Femur (tissue), 1 donor: ENCODE measurements at regions not wholly inside any gene's neighbourhood (a gene's known extent, or its start where the extent isn't known, plus 50 kb on each side); places are given as distances from the start of the nearest gene placed in this dataset.
A peak's percentile ranks its signal among the peaks of the same experiment; 100 is the strongest.

ENCODE experiments used
- DNase-seq: peaks from one replicate; pipeline ENCODE4 v3.0.0-alpha.2; 2017

GRCh38 chr9:134487066-134487710 is 154.4 kb upstream of the COL5A1 start:
- peak; percentile 13 for DNase-seq

- peak; percentile 22 for DNase-seq
These were observed 153.0 kb upstream of the COL5A1 start for GRCh38 chr9:134488331-134489280.

DNA sequence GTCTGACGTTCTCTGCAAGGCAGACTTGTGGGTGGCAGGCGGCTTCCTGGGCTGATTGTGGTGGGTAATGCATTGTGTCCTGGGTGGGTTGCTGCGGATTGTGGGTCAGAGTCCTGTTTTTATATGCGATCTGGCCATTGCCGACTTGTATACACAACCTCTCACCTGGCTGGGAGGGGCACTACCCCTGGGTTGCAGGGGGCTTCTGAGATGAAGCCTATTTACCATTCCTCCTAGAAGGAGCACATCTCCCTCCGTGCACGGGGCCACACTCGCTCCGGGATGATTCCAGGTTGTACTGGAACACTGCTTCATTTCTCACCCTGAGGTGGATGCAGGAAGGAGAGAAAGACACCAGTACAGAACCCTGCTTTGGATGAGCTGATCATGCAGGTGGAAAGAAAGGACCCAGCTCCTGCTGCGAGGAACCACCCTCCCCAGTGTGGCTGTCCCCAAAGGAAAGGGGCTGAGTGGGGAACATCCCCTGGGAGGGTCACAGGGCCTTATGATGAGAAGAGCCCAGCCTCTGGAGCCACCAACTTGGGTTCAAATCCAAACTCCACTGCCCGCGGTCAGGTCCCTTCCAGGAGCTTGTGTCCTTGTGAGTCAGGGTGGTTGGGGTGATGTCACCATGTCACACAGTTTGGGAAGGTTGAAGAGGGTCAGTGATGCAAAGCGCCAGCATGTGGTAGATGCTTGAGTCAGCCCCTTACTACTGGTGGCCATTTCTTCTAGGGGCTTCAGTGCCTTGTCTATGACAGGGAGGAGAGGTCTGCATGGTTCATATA is 151.8 kb upstream of the COL5A1 start:
- DNase-seq, result no peak

GRCh38 chr9:134490446-134490845 is 151.2 kb upstream of the COL5A1 start:
- DNase-seq, result no peak

- no peak for DNase-seq
These were observed 150.3 kb upstream of the COL5A1 start for GRCh38 chr9:134491196-134491835.

GRCh38 chr9:134491856-134492255 is 149.7 kb upstream of the COL5A1 start:
- no peak for DNase-seq

DNA sequence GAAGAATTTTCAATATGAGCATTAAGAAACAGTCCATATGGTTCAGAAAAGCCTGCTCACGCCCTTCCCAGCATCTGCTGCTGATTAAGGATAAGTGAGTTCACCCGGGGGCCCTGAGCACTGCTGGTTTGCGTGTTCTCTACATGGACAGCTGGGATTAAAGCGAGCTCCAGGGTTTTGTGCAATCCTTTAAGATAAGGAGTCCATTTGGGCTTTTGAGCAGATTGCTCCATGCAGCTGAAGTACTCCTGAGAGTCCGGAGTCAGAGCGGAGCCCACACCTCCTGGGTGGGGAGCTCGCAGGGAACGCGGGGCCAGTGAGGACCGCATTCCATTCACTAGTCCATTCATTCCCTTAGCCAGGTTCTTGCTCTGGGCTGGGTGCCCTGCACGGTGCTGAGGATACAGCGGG is 149.3 kb upstream of the COL5A1 start:
- peak; percentile 83 for DNase-seq

GRCh38 chr9:134492721-134493460 is 148.7 kb upstream of the COL5A1 start:
- DNase-seq, result no peak

DNA sequence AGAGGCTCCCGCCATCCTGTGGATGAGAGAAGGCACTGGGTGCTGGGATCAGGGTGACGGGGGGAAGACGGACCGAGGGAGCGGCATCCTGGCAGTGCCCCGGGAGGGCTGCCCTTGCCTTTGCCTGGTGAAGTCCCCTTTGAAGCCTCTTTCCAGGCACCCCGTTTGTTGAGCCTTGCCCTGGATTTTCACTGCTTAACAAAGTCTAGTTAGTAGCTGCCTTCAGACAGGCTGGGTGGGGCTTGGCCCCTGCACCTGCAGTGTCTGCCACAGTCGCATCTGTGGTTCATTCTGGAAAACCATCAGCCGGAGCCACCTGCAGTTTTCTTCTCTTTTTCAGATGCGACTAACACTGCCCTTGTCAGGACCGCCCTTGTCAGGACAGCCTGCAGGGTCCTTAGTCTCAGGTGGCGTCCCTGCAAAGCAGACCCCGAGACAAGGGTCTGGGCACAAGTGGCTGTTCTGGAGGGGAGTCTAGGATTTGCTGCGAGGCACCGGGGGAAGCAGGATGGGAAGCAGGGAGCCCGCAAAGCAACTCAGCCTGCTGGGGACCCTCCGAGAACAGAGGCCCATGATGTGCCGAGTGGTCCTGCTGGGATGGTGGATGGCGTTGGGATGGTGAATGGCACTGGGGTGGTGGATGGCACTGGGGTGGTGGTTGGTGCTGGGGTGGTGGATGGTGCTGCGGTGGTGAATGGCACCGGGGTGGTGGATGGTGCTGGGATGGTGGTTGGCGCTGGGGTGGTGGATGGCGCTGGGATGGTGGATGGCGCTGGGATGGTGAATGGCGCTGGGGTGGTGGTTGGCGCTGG is 147.9 kb upstream of the COL5A1 start:
- DNase-seq, result no peak

GRCh38 chr9:134494273-134494815 is 147.3 kb upstream of the COL5A1 start:
- no peak for DNase-seq

DNA sequence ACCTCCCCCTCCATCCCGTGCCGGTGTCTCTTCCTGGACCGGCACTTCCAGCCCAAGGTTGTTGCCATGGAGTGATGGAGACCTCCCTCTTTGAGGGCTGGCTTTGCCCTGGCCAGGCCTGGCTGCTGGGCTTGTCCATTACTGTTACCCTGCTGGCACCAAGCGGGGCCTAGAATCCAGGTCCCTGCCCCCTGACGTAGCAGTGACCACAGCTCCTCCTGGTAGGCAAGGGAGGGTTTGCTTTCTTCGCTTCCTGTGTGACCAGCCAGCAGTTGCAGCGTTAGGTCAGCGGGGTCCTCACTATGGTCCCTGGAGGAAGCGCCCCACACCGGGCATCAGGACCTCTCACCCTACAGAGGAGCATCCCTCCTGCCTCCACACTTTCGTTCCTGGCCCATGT is 146.7 kb upstream of the COL5A1 start:
- DNase-seq, result no peak

DNA sequence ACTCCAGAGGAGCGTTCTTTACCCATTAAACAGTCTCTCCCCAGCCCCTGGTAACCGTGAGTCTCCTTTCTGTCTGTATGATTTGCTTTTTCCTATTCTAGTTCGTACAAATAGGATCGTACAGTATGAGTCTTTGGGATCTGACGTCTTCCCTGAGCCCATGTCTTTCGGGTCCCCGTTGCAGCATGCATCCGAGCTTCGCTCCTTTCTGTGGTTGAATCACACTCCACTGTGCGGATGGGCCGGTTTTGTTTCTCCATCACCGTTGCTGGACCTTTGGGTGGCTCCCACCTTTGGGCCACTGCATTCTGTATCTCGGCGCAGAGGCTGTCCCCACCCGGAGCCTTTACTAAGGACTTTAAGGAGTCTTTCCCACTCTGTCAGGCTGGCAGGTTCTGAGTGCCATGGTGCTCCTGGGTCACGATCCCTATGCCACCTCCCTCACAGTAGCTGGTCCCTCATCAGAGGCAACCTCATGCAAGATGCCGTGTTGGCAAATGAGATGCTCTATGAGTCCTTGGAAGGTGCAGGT is 145.7 kb upstream of the COL5A1 start:
- no peak for DNase-seq

- no peak for DNase-seq
These were observed 145.0 kb upstream of the COL5A1 start for GRCh38 chr9:134496413-134497282.

DNA sequence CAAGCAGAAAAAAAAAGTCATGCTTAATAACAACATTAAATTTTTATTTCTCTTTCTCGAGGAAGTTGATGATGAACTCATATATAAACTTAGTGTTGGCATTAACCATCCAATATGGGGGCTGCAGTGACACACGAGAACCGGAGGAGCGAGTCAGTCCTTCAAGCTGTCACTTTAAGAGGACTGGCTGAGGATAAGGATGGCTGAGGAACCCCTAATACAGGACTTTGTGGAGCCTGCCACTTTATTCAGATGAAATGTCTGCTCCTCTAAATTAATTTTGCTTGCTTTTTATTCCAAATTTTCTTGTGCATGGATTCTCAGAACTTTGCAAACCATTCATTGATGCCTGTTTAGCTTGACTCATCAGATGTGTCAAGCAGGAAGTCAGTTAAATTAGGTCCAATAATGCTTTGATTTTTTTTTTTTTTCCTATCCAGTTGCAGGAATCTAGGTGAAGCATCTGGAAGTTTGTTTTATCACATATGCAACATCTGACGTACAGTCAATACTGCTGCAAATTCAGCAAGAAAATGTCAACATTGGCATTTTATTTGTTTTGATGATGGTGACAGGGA is 144.2 kb upstream of the COL5A1 start:
- DNase-seq, result no peak

GRCh38 chr9:134498814-134499166 is 142.8 kb upstream of the COL5A1 start:
- DNase-seq, result no peak

DNA sequence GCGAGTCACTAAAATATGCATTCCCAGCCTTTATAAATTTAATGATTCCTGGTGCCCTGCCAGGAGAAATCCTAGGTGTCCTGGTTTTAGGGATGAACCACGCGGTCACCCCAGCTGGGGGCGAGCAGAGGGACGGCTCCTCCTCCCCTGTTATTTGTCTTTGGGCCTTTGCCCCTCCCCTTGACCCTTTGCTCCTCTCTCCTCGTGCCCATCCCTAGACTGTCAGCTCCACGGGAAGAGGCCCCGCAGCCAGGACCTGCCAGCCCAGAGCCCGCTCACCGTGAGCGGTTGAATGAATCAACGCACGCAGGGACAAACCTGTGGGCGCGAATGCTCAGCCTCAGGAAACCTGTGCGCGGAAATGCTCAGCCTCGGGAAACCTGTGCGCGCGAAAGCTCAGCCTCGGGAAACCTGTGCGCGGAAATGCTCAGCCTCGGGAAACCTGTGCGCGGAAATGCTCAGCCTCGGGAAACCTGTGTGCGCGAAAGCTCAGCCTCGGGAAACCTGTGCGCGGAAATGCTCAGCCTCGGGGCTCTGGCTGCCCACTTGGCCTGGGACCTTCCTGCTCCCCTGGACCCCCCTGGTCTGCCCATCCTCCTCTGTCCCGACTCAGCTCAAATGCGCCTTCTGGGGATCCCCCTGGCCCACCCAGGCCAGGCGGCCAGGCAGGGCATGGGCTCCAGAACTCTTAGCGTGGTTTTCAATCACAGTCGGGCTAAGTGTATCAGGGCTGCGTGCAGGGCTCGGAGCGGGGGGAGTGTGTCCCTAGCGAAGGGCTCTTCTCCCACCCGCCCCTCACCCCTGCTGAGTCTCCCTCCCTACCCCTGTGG is 140.5 kb upstream of the COL5A1 start:
- no peak for DNase-seq

DNA sequence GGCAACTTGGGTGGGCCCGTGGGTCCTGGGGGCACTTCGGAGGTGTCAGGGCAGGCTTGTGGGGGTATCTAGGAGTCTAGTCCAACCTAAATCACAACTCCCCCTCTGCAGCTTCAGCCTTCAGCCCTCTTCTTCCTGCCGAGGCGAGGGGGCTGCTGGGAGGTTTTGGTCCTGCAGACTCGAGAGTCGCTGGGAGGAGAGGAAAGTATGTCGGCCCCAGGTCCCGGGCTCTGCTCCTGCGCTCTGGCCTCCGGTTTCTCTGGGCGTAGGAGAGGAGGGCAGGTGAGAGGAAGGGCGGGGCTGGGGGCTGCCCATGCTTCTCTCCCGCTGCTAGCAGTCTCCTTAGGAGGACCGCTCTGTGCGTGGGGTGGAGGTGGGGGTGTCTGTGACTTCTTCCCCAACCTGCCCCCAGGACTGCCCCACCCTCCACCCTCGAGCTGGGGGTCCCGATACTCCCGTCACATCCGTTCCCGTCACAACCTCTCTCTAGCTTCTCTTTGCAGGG is 139.8 kb upstream of the COL5A1 start:
- no peak for DNase-seq

DNA sequence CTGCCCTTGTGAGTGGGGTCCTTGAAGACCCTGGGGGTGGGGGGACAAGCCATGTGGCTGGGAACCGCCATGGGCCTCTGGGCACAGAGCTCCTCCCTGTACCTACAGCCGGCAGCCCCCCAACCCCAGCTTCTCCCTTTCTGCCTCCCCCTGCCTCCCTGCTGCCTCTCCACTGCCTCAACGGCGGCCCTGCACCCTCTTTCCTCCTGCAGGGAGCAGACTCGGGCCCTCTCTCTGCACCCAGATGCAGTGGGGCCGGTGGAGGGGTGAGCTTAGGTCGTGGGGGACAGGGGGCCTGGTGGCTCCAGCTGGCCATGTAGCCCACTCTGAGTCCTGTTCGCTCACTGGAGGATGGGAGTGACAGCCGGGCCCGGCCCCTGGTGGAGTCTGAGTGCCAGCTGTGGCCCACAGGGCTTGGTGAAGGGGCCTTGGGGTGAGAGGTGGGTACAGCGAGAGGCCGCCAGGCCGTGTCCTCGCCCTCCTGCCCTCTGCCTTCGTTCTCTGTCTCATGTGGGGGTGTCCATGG is 139.3 kb upstream of the COL5A1 start:
- DNase-seq, result no peak
